GM20431 (cell line): ENCODE measurements at regions not wholly inside any gene's neighbourhood (a gene's known extent, or its start where the extent isn't known, plus 50 kb on each side); places are given as distances from the start of the nearest gene placed in this dataset.
"Not testable (repeated sequence)": the region's sequence is repeated elsewhere in the genome, so short reads cannot be mapped to it uniquely, and the experiment has no call there.

Experiments
- in situ Hi-C: fragments of 300-500 bp; cut with MseI, MboI; formaldehyde crosslinking; loops from one replicate; pipeline ENCODE4 v1.15.0; 2020; ENCODE audit warnings: low sequenced_read_pairs; ENCODE audit not compliant: unreplicated experiment

DNA sequence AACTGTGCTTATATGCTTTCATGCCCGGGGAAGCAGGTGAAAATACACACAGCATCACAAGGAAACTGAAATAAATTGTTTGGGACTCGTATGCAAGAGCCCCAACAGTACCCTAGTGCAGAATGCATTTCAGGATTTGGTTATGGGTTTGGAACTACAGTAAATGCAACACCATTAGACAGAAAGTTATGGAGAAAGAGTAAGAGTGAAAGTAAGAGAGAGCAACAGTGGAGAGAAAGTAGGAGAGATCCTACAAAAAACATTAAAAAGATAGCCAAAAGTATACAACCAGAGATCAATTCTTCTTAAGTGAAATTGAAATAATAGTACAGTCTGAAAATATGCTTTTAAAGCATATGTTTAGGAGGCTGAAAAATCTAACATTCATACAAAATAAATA, 231.1 kb downstream of the TFEC start:
- in situ Hi-C loops, result no loop called here

DNA sequence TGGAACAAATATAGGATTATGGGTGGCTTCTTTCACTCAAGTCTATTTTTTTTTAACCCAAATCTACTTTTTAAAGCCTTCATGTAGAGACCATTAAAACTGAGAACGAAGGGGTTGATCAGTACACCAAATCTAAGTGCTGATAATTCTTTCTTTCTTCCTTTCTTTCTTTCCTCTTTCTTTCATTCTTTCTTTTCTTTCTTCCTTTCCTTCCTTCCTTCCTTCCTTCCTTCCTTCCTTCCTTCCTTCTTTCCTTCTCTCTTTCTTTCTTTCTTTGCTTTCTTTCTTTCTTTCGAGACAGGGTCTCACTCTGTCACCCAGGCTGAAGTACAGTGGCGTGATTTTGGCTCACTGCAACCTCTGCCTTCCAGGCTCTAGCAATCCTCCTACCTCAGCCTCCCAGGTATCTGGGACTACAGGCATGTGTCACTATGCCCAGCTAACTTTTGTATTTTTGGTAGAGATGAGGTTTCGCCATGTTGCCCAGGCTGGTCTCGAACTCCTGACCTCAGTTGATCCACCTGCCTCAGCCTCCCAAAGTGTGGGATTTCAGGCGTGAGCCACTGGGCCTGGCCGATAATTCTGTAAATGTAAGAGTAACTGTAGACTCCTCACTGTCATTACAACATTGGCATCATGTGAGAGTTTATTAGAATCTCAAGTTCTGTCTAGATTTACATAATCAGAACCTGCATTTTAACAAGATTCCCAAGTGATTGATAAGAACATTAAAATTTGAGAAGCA, 236.4 kb downstream of the TFEC start:
- in situ Hi-C loops, result no loop called here

DNA sequence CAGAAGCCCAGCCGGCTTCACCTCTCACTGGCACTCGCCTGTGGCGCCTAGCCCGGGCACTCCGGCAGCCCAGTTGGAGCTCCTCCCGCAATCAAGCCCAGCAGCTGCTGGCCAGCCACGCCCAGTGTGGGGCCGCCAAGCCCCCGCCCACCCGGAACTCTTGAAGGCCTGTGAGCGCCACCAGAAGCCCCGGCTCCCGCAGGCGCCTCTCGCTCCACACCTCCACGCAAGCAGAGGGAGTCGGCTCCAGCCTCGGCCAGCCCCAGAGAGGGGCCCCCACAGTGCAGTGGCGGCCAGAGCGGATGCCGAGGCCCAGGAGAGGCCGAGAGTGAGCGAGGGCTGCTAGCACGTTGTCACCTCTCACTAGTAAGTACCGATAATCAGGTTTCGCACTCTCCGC, 240.7 kb downstream of the TFEC start:
- in situ Hi-C loops, result no loop called here

DNA sequence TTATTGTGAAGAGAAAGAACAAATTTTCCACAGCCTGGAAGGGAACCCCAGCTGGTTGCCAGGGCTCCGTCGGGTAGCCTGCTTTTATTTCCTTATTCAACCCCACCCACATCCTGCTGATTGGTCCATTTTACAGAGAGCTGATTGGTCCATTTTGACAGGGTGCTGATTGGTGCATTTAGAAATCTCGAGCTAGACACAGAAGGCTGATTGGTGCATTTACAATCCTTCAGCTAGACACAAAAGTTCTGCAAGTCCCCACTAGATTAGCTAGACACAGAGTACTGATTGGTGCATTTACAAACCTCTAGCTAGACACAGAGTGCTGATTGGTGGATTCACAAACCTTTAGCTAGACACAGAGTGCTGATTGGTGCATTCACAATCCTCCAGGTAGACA, 241.1 kb downstream of the TFEC start:
- in situ Hi-C loops, result not testable (repeated sequence)

DNA sequence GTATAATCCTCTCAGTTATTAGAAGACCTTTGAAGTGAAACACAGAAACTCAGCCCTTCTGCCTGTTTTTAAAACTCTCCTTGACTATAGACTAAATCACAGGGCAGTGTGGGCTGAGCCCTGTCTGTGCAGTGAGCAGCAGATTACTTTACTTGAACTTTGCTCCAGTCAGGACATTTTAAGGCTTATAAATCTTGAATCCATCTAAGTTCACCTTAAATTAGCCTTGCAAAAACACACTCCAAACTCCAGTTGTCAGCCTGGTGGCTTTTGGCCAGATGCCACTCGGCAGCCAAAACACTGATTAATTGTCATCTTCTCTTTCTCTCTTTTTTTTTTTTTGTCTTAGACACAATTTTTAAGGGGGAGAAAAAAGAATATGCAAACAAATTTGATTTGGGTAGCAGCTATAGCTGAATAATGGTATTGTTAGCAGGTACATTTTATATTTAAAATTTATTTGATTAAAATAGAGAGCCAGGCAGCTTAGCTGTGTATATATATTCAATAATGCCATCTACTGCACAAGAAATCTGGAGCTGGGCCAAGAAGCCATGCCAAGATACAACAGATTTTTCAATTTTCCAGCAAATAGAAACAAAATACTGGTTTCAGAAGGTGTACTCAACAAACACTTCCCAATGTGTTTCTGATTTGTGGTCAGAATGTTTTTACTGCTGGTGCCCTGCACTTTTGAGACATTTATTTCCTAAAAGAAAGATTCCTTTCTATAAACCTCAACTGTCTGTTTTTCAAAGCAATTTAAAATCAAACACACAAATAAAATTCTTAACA, 247.7 kb downstream of the TFEC start:
- in situ Hi-C loops, result no loop called here

DNA sequence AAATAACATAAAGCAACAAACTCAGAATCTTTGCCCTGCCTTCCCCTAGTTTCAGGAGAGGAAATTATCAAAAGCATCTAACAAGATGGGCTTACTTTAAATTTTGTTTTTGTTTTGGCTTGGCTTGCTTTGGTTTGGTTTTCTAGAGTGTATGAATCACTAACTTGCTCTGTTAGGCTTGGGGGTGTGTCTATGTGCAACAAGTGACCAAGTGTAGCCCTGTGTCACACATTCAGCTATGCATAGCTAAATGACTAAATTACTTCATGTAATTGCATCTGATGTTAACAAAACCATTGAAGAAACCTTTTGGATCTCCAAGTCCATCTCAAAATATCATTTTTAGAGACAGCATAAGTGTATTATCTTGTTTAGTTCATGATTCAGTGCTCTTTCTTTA, 251.0 kb downstream of the TFEC start:
- in situ Hi-C loops, result no loop called here

DNA sequence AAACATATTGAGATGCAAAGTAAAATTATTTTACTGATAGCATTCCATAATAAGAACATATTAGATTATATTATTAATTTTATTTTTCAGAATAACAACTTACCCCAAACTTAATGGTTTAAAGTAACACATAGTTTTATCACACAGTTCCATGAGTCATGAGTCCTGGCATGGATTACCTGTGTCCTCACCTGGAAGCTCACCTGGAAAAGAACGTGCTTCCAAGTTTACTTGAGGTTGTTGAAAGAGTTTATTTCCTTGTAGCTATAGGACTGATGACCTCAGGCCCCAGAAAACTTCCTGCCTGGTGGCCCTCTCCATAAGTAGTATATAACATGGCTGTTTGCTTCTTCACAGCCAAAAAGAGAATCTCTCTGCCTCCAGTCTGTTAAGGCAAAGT, 254.6 kb downstream of the TFEC start:
- in situ Hi-C loops, result no loop called here

DNA sequence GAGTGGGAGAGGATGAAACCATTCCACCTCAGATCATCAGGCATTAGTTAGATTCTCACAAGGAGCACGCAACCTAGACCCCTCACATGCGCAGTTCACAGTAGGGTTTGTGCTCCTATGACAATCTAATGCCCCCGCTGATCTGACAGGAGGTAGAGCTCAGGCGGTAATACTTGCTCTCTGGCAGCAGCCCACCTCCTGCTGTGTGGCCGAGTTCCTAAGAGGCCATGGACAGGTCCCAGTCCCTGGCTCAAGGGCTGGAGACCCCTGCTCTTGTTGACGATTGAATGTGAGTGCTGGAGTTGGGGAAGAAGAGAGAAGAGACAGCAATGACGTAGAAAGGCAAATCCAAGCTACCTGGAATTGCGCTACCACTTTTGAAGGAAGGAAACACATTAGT, 267.2 kb downstream of the TFEC start:
- in situ Hi-C loops, result no loop called here

DNA sequence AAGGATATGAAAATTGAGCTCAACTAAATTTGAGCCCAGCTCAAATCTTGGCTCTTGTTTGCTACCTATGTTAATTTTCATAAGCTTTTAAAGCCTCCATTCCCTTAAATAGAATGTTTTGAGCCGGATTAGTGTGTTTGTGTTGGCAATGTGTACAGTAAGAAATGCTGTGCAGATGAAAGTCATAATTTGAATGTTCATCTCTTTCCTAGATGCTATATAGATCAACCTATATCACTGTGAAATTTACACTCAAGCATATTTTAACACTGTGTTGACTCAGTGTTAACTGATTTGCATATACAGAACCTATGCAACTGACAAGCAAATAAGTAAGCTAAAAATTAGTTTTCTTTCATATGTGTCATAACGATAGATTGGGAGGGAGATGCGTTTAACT, 272.5 kb downstream of the TFEC start:
- in situ Hi-C loops, result no loop called here

DNA sequence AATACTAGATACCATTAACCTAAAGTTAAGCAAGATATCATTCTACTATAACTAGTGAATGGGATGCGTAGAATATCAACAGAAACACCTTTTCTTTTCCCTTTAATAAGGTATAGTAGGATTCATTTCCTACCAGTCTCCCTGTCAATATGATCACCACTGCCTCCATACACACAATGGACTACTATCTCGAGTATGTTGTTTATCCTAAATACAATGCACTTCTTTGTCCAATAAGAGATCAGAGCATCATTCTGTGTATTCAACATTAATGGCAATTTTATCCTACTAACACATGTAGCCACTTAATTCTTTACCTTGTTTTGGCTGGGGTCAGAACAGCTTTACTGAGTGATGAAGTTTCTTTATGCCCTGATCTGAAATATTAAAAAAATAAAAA, 276.3 kb downstream of the TFEC start:
- in situ Hi-C loops, result no loop called here

DNA sequence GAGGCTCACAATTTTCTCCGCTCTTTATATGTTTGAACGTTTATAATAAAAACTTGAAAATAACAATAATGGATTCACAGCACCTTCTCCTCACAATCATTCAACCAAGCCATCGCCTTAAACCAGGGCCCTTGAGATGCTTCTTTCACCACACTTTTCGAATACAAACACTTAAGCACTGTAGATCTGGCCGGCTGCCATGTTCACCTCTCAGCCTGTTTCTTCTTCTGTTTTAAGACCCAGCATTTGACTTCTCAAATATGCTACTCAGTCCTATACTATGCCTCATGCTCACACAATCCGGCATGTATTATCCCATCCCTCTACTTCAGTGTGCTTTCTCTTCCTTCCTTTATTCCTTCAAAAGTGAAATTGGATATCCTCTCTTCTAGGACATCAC, 280.6 kb downstream of the TFEC start:
- in situ Hi-C loops, result no loop called here

DNA sequence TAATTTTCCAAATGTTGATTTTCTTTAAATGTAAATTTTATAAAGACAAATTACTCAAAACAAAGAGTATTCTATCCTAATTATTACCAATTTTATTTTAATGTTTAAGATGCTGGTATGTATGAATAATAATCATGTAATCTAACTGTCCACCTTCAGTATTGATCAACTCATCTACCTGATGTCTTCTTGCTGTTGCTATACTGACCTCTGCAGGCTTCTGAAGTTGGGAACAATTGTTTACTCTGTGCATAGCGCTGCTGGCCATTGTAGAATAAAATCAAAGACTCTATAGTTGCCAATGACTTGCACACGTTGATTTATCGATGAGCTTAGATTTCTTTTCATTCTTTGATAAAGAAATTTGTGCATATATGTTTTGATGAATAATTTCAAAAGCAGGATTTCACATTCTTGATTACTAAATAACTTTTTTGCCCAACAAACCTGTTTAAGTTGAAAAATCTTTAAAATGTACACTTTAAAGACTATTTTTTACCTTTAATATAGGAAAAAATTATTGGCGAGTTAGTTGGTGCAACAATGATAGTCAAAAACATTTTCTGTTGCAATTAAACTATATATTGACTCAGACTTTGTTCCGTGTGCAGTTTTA, 282.3 kb downstream of the TFEC start:
- in situ Hi-C loops, result no loop called here

DNA sequence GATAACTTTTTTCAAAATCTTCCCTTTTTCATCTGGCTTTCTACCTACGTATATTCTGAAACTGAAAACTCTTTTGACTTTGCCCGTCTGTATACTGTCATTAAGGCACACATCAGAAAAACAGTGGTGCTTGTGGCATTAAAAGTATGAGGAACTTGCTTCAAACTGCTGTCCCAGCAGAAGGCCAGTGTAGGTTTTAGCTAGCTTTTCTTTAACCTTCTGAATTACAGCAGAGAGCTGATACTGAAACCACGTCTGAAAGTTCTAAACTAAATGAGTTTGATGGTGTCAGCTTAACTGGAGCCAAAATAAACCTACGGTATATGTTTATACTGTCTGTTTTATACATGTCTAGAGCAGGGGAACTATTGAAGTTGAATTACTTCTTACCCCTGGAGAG, 283.4 kb downstream of the TFEC start:
- in situ Hi-C loops, result no loop called here

DNA sequence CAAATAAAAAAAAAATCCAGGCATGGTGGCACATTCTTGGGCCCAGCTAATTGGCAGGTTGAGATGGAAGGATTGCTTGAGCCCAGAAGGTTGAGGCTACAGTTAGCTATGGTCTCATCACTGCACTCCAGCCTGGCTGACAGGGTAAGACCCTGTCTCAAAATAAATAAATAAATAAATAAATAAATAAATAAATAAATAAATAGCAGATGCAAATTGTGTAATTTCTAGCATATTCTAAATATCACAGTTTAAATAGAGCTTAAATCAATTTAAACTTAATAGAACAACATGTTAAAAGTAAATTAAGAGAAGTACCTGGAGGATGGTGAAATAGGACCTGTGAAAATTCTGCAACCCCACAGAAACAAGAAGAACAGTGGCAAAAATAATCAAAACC, 290.5 kb downstream of the TFEC start:
- in situ Hi-C loops, result no loop called here

DNA sequence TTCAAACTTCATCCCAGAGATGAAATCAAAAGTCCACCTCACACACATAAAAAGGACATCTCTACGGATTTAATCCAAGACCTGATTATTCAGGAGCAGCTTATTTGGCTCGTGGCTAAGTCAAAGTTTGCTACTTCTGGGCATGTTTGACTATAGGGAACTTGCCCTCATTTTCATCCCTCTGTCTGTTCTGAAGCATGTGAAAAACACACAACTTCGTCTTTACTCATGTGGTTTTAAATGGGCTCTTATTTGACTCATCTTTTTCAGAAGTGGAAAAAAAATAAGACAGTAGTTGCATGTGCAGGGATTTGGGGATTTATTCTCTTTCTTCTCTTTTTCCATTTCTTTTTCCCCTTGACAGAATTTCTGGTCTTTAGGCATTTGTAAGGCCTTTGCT, 295.9 kb downstream of the TFEC start:
- in situ Hi-C loops, result no loop called here

DNA sequence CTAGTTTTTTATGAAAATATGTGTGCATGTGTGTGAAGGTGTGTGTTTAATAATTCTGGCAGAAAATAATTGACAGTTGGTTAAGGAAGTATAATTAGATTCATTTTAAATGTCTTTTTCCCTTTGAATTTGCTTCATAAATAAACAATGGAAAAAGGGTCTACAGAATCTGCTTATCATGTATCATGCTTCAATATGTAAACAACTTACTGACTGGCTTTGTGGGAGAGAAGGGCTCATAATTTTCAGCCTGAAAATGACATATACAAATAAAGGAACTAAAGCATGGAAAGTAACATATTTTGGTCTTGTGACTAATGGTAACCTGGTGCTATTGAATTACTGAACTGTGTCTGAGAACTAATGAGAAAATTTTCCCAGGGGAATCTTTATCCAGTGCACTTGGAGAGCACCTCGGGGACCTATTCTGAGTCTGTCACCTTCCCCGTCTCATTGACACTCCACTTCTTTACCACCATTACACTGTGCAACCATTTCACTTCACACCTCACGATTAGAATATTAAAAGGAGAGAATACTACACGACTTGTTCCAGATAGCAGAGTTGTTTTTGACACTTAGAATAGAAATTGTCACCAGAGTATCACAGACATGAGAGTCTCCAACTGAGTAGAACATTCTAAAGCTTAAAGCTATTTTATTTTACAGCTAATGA, 298.6 kb downstream of the TFEC start:
- in situ Hi-C loops, result no loop called here

DNA sequence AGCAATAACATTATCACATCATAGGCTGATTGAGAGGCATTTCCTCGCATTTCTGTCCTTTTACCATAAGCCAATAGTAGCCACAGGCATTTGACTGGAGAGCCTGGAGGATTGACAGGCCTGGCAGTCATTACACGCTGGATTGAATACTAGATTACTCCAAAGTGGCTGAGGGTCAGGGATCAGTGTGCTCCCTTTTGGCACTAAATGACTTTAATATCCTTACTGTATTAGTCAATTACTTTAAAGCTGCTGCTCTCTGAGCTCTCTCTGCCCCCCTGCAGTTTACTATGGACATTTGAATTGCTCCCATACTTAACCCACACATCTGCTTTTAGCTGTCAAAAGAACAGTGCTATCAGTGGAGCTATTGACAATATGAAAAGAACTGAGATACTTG, 302.0 kb downstream of the TFEC start:
- in situ Hi-C loops, result no loop called here

DNA sequence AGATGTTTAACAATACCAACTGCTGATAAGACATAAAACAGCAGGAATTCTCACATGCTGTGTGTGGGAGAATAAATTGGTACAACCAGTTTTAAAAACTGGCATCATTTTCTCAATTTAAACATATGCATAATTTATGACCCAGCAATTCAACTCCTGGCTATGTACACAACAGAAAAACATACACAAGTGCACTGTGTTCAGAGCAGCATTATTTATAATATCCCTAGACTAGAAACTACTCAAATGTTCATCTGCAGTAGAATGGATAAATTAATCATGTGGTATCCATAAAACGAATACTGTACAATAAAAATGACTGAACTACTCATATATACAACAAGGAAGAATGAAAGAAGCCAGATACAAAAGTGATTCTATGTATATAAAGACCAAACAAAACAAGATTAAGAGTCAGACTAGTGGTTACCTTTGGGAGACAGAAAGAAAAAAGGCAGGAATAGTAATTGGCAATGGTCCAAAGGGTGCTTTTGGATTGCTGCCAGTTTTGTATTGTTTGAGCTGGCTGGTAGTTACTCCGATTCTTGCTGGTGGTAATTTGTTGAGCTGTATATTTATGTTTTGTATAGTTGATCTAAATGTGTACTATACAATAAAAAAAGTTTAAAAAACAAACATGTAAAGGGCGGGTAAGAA, 306.0 kb downstream of the TFEC start:
- in situ Hi-C loops, result no loop called here

DNA sequence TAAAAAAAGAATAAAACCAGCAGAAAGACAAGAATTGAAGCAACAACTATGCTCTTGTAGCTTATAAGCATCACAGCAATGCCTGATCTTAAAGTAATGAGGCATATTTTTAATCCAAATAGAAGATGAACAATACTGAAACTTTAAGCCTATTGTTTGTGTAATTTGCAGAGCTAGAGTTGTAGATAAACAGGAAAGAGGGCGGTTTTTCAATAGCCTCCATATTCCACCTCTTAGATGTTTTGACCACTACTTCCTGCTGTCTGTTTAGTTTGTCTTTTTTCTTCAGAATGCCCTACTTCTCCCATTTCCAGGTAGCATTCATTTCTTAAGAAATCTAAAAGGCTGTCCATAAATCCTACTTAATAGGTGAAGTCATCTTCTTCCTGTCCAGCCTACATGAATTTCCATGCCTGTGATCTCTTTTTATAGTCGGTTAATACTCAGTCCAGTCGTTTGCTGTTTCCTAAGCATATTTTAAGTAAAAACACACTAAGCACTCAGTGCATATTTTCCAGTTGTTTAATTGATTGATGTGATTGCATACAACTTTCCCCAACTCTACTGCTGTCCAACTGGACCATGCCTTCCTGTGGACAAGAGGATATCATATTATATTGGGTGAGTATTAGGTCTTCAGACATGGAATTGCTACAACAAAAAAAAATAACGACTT, 308.1 kb downstream of the TFEC start:
- in situ Hi-C loops, result no loop called here
